ENCODE measurements at regions not wholly inside any gene's neighbourhood (a gene's known extent, or its start where the extent isn't known, plus 50 kb on each side); places are given as distances from the start of the nearest gene placed in this dataset.

GRCh38 chr13:37925878-37926473, 56.4 kb upstream of the TRPC4 start:
- H4K20me1 ChIP-seq (ENCODE audit: low read length) = no peaks in the 10 kb centered on the region
- H3K27me3 ChIP-seq (ENCODE audit: low read length) = peaks cover 63% of the 10 kb centered on the region
- no peaks in the 10 kb centered on the region for H3F3A ChIP-seq (ENCODE audit: low read length, unreplicated experiment)
- TF ChIP-seq EZH2 (IDR thresholded peaks at IDR 0.05; ENCODE audit: low read length, unreplicated experiment) = no peak
- TF ChIP-seq EZH2phosphoT487 (IDR thresholded peaks at IDR 0.05; ENCODE audit: borderline replicate concordance, low read length) = no peak
- TF ChIP-seq CTCF (conservative IDR thresholded peaks at IDR 0.05; ENCODE audit: low read depth, low read length) = no peak
- no peak overlapping the region for H3K4me2 ChIP-seq (ENCODE audit: low read length)
- no peak overlapping the region for H3K9ac ChIP-seq (ENCODE audit: low read length)
- ATAC-seq (no peak), DNase-seq (no peak)
- H3K9me2 ChIP-seq (replicated peaks; ENCODE audit: low read length) = no peaks in the 10 kb centered on the region
- ChIA-PET CTCF (no interaction called here), POLR2A (ENCODE audit: unreplicated experiment) (no interaction called here)
- H3K9me3 ChIP-seq (ENCODE audit: low read length) = no peaks in the 10 kb centered on the region
- H3K27ac ChIP-seq (ENCODE audit: low read length) = no peak overlapping the region
- no peaks in the 10 kb centered on the region for H3K4me1 ChIP-seq (ENCODE audit: insufficient read depth, low read length)
- no peaks in the 10 kb centered on the region for H3K79me2 ChIP-seq (ENCODE audit: low read length)
- no peaks in the 10 kb centered on the region for H3K36me3 ChIP-seq (ENCODE audit: low read depth, low read length)
- no TSS peak for BruUV-seq (replicated peaks)
- intact Hi-C loops (cut with micrococcal nuclease) = no loop called here
- H2AFZ ChIP-seq (ENCODE audit: low read length) = no peak overlapping the region
- H3K4me3 ChIP-seq (ENCODE audit: low read length) = no peak overlapping the region

- ChIA-PET POLR2A (ENCODE audit: unreplicated experiment) (no interaction called here), CTCF (no interaction called here)
- H3K36me3 ChIP-seq (ENCODE audit: low read depth, low read length) = no peaks in the 10 kb centered on the region
- no peaks in the 10 kb centered on the region for H3K9me2 ChIP-seq (replicated peaks; ENCODE audit: low read length)
- H3K27ac ChIP-seq (ENCODE audit: low read length) = no peak overlapping the region
- H3K9me3 ChIP-seq (ENCODE audit: low read length) = no peaks in the 10 kb centered on the region
- ATAC-seq (no peak), DNase-seq (no peak)
- H3K79me2 ChIP-seq (ENCODE audit: low read length) = no peaks in the 10 kb centered on the region
- BruUV-seq (replicated peaks) = no TSS peak
- no peak overlapping the region for H3K4me2 ChIP-seq (ENCODE audit: low read length)
- no peaks in the 10 kb centered on the region for H3K4me1 ChIP-seq (ENCODE audit: insufficient read depth, low read length)
- intact Hi-C loops (cut with micrococcal nuclease) = no loop called here
- H3K27me3 ChIP-seq (ENCODE audit: low read length) = peaks cover 45% of the 10 kb centered on the region
- TF ChIP-seq EZH2phosphoT487 (IDR thresholded peaks at IDR 0.05; ENCODE audit: borderline replicate concordance, low read length) (no peak), CTCF (conservative IDR thresholded peaks at IDR 0.05; ENCODE audit: low read depth, low read length) (no peak), EZH2 (IDR thresholded peaks at IDR 0.05; ENCODE audit: low read length, unreplicated experiment) (no peak)
- H3F3A ChIP-seq (ENCODE audit: low read length, unreplicated experiment) = no peaks in the 10 kb centered on the region
- no peak overlapping the region for H3K9ac ChIP-seq (ENCODE audit: low read length)
- H3K4me3 ChIP-seq (ENCODE audit: low read length) = no peak overlapping the region
- no peak overlapping the region for H2AFZ ChIP-seq (ENCODE audit: low read length)
- H4K20me1 ChIP-seq (ENCODE audit: low read length) = no peaks in the 10 kb centered on the region
These were observed 53.7 kb upstream of the TRPC4 start for GRCh38 chr13:37923236-37923635.

- H3K9ac ChIP-seq (ENCODE audit: low read length) = no peak overlapping the region
- no TSS peak for BruUV-seq (replicated peaks)
- no peak overlapping the region for H2AFZ ChIP-seq (ENCODE audit: low read length)
- ChIA-PET POLR2A (ENCODE audit: unreplicated experiment) (no interaction called here), CTCF (no interaction called here)
- H3K79me2 ChIP-seq (ENCODE audit: low read length) = no peaks in the 10 kb centered on the region
- no peaks in the 10 kb centered on the region for H3K9me2 ChIP-seq (replicated peaks; ENCODE audit: low read length)
- intact Hi-C loops (cut with micrococcal nuclease) = no loop called here
- peak overlapping the region; percentile 19; the same call in 1 of the 2 replicates for H3K4me2 ChIP-seq (ENCODE audit: low read length)
- H3K4me1 ChIP-seq (ENCODE audit: insufficient read depth, low read length) = no peaks in the 10 kb centered on the region
- no peaks in the 10 kb centered on the region for H3K9me3 ChIP-seq (ENCODE audit: low read length)
- H3F3A ChIP-seq (ENCODE audit: low read length, unreplicated experiment) = no peaks in the 10 kb centered on the region
- H3K27me3 ChIP-seq (ENCODE audit: low read length) = peaks cover 13% of the 10 kb centered on the region
- no peak for TF ChIP-seq CTCF (conservative IDR thresholded peaks at IDR 0.05; ENCODE audit: low read depth, low read length)
- TF ChIP-seq EZH2phosphoT487 (IDR thresholded peaks at IDR 0.05; ENCODE audit: borderline replicate concordance, low read length) = no peak
- no peak for TF ChIP-seq EZH2 (IDR thresholded peaks at IDR 0.05; ENCODE audit: low read length, unreplicated experiment)
- ATAC-seq (no peak), DNase-seq (no peak)
- H3K27ac ChIP-seq (ENCODE audit: low read length) = no peak overlapping the region
- no peaks in the 10 kb centered on the region for H4K20me1 ChIP-seq (ENCODE audit: low read length)
- H3K36me3 ChIP-seq (ENCODE audit: low read depth, low read length) = no peaks in the 10 kb centered on the region
- H3K4me3 ChIP-seq (ENCODE audit: low read length) = no peak overlapping the region
These were observed 49.8 kb upstream of the TRPC4 start for GRCh38 chr13:37919329-37919880.

All from PC-3 (cell line).